ENCODE measurements at regions not wholly inside any gene's neighbourhood (a gene's known extent, or its start where the extent isn't known, plus 50 kb on each side); places are given as distances from the start of the nearest gene placed in this dataset.

- DNase-seq = no peak
These were observed 297.7 kb downstream of the MSX2 start for GRCh38 chr5:175021841-175022625.

- DNase-seq = no peak
These were observed 296.9 kb downstream of the MSX2 start for GRCh38 chr5:175021321-175021720.

- no peak for DNase-seq
These were observed 290.8 kb downstream of the MSX2 start for GRCh38 chr5:175015028-175015685.

GRCh38 chr5:175013251-175013650, 288.9 kb downstream of the MSX2 start:
- no peak for DNase-seq

- DNase-seq = no peak
These were observed 287.9 kb downstream of the MSX2 start for GRCh38 chr5:175012267-175012666.

- no peak for DNase-seq
These were observed 279.1 kb downstream of the MSX2 start for GRCh38 chr5:175003531-175003930.

GRCh38 chr5:175001876-175002645, 277.7 kb downstream of the MSX2 start:
- DNase-seq = no peak

GRCh38 chr5:175001311-175001710, 276.9 kb downstream of the MSX2 start:
- DNase-seq = no peak

- DNase-seq = no peak
These were observed 275.2 kb downstream of the MSX2 start for GRCh38 chr5:174999581-174999980.

GRCh38 chr5:174998131-174998730, 273.8 kb downstream of the MSX2 start:
- DNase-seq = no peak

- no peak for DNase-seq
These were observed 273.3 kb downstream of the MSX2 start for GRCh38 chr5:174997688-174998087.

- no peak for DNase-seq
These were observed 272.6 kb downstream of the MSX2 start for GRCh38 chr5:174996941-174997340.

GRCh38 chr5:174995827-174996226, 271.4 kb downstream of the MSX2 start:
- no peak for DNase-seq

- no peak for DNase-seq
These were observed 267.5 kb downstream of the MSX2 start for GRCh38 chr5:174991847-174992246.

GRCh38 chr5:174990909-174991308, 266.5 kb downstream of the MSX2 start:
- no peak for DNase-seq

GRCh38 chr5:174987443-174988012, 263.1 kb downstream of the MSX2 start:
- no peak for DNase-seq

GRCh38 chr5:174984863-174985262, 260.5 kb downstream of the MSX2 start:
- DNase-seq = no peak

GRCh38 chr5:174982485-174982884, 258.1 kb downstream of the MSX2 start:
- DNase-seq = no peak

- DNase-seq = no peak
These were observed 257.0 kb downstream of the MSX2 start for GRCh38 chr5:174981416-174981815.

- no peak for DNase-seq
These were observed 256.6 kb downstream of the MSX2 start for GRCh38 chr5:174980952-174981351.

- no peak for DNase-seq
These were observed 247.9 kb downstream of the MSX2 start for GRCh38 chr5:174972291-174972690.

GRCh38 chr5:174971210-174971609, 246.8 kb downstream of the MSX2 start:
- no peak for DNase-seq

GRCh38 chr5:174970502-174970901, 246.1 kb downstream of the MSX2 start:
- no peak for DNase-seq
